NCI-H2196 (cell line): ENCODE measurements at regions not wholly inside any gene's neighbourhood (a gene's known extent, or its start where the extent isn't known, plus 50 kb on each side); places are given as distances from the start of the nearest gene placed in this dataset.
A peak's percentile ranks its signal among the peaks of the same experiment; 100 is the strongest.

Source experiments
- DNase-seq: peaks from one replicate; lab custom pipeline; 2025; ENCODE audit not compliant: unreplicated experiment; lab: John Stamatoyannopoulos, UW

DNA sequence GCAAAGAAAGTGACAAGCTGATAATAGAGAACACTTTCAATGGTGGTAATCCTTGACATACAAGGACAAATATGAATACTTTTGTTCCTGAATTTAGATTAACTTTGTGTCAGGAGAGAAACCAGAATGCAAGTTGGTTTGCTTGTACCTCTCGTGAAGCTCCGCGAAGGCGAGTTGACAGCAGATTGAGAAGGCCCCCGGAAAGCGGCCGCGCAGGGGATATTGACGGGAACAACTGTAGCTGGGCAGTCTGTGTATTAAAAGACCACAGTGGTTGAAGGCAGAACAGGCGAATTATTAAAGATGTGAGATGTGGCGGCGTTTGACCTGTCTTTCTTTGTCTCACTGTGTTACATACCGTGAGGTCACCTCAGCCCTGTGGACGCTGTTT lies 175.8 kb upstream of the RALGAPA2 start:
- no peak for DNase-seq

DNA sequence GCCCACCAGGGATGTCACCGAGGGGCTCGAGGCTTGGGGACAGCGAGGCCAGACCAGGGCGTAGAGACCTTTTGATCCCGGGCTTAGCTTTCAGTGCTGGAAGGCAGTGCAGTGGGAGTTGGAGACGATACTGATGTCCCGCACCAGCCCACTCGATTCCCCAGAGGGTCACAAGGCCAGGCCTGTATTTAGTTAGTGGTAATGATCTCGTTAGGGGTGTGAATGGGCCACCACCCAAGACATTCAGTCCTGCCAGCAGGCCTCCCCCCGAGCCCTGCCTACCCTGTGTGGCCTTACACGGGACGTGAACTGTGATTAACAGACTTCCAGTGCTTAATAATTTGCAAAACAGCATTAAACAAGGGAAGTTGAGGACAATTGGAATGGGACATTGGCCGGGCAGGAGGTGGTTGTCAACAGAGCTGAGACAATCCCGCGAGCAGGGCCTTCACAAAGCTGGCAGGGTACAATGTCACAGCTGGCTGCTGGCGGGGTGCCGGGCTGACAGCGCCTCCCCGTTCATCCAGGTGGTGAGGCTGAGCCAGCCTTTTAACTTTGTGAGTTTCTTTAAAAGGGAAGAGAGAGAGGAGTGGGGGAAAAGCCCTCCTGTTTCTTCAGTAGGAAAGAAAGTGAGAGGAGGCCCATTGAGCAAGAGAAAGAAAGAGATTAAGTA lies 175.3 kb upstream of the RALGAPA2 start:
- DNase-seq: no peak

DNA sequence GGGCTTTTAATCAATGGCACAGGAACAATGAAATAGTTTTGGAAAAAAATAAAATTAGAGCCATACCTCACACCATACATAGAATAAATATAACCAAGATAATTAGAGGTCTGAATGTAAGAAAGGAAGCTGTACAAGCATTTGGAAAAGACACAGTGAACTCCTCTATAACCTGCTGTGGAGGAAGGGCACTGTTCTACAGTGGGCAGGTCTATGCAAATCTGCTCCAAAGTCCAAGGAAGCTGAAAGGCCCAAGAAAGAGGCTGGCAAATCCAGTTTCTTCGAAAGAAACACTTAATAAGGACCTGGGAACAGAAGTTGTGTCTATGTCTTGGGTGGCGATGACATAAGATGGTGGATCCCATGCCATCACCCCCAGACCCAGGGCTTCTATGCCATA lies 169.4 kb upstream of the RALGAPA2 start:
- no peak for DNase-seq

DNA sequence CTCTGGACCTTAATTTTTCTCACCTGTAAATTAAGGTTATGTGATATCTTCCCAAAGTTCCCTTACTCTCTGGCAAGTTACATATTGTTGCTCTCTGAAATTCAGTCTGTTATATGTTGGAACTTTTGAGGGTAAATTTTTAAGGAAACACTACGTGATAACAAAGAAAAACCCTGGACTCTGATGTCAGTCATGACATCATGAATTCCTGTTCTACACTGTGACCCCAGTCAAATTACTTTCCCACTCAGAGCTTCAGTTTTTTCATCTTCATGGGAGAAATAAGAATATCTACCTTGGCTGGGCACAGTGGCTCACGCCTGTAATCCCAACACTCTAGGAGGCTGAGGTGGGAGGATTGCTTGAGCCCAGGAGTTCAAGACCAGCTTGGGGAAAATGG lies 164.6 kb upstream of the RALGAPA2 start:
- DNase-seq: no peak

DNA sequence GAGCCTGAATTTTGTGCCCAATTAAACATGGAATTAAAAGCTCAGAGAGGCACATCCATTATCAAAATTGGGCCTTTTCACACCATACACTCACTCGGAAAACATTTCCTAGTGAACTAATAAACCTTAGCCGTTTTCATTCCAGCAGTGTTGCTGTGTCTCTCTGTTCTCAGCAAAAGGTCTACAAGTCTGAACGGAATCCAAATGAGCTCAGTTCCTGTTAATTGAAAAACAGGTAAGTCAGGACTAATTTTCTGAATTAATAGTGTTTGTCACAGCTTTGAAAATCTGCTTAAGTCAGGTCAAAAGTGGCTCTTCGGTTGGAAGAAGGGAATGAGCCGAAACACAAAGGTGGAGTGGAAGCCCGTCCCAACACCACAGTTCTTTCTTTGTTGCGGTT lies 163.3 kb upstream of the RALGAPA2 start:
- DNase-seq: no peak

DNA sequence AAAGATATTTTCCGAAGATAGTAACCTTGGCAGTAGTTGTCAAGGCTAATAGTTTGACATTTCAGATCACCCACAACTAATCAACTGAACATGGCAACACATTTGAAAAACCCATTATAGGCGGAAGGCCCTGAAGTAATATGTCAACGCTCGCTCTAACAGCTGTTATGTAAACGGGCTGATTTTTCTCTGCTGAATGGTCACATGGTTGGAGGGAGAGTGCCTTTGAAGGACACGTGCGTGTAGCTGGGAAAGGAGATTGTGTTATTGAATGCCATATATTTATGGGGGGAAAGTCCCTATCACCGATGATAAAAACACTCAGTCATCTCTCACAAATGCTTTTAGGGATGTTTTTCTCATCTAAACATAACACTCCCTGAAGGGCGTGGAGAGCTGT lies 160.0 kb upstream of the RALGAPA2 start:
- DNase-seq: no peak

DNA sequence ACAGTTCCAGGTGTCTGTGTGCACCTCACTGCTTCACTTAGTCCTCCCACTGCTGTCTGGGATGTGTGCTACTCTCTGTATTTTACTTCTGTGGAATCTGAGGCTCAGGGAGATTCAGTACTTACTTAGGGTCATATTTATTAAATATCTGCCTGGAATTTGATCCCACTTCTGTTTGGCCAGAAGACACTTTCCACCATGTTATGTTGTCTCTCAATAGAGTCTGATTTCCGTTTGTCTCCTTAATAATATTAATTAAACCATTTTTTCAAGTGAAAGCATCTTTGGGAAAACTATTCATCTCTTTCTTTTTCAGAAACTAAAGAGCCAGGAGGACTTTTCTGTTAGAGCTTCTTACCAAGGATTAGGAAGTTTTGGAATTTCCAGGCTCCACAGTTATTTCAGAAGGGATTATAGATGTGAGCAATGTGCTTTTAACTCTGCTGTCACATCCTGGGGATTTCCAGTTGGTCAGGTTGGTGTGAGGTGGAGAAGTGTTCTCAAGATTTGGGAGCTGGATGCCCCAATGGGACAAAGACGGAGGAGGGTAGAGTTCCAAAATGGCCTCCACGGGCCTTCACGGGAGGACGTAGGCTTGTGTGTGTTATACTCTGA lies 156.8 kb upstream of the RALGAPA2 start:
- no peak for DNase-seq

DNA sequence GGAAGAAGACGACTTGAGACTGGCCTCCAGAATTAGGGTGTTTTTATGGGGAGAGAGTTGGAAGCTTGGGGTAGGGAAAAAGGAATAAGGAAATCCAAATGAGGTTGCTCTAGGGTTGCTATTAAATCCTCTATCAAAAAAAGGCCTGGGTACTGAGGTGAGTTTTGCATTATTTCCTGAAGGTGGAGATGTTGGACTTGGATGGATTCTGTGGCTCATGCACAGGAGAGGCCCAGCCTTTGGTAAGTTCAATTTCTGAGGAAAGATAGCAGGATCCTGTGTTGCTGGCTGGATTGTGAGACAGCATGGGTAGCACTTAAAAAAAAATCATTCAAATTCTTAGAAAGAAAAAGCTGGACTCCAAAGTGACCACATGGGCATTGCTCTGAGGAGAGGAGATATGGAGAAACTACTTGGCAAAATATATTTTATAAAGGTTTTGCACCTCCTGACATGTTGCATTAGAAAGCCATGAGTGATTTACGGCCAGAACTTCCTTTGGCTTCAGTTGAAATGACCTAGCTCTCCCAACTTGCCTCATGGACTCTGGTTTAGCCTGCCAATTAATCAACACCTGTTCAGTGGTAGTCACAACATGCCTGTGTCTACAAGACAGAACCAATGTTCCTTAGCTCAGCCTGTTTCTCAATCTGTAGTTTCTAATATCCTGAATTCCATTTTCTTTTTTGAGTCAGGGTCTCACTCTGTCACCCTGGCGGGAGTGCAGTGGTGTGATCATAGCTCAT lies 152.1 kb upstream of the RALGAPA2 start:
- peak; percentile 64 for DNase-seq

DNA sequence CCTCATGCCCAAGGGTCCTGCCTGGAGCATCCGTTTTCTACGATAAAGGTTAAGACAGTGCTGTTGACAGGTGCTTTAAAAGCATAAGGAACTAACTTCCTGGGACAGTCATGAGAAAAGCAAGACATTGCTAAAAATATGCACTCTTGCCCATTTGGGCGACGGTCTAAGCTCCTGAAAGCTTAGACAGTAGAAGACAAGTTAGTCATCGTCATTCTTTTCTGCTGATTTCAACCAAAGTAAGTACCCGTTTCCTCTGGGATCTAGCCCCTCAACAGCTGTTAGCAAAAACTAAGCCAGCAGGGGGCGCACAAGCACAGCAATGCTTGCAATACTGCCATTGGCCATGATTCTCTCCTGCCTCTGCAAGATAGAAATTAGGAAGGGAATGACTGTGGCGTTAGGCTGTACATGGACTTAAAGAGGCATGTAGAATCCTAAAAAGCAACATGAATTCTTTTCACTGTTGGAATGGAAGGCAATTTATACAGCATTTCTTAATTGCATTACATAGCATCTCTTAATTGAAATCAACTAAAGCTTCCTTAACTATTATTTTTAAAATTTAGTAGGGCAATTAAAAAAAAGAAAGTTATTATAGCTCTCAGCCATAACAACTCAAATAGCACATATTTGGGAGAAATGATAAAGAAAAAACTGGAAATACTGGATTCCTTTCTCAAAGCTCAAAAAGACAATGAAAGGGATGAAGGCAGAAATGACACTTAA lies 147.8 kb upstream of the RALGAPA2 start:
- peak; percentile 96 for DNase-seq

DNA sequence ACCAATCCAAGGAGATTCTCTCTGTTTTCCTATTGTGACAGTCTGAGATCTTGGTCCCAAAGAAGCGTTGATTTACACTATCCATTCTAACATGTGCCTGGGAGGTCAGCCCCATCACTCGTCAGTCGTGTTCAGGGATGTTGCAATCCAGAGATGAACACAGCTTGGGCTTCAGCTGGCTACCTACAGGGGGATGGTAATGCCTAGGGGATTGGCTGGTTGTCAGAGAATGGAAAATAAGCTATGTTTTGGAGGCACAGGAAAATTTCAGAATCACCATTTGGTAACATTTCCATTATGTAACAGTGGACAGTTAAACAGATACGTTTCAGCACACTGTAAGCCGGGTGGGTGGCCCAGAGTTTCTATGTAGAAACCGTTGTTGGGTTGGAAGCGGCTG lies 147.1 kb upstream of the RALGAPA2 start:
- no peak for DNase-seq

DNA sequence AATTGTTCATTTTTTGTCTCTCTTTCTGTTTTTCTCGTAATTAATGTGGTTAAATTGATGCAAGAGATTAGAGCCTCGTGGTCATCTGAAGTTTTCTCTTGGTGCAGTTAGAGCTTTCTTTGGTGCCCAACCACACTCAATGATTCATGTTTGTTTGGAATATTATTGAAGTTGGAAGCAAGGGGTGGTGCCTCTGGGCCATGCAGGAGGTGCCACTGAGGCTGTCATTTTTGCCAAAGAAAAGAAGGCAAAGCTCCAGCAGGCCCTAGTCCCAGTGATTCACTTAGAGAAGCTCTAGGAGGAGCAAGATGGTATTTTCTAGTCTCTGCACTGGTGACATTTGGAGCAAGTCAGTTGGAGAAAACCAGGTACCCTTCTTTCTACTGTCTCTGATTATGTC lies 144.5 kb upstream of the RALGAPA2 start:
- DNase-seq: no peak

DNA sequence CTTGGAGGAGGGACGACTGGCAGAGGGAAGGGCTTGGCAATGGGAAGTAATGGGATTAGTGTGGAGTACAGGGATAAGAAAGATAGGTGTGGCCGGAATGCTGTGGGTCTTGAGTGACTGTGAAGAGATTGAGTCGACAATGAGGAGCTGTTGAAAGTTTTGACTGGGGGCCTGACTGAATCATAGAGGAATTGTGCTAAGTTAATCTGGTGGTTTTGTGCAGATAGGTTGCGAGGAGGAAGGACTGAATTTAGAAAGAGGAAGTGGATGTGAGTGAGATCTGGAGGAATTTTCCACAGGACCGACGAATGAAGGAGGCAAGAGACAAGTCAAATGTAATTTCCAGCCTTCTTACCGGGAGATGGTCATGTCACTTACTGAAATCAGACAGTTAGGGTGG lies 143.9 kb upstream of the RALGAPA2 start:
- DNase-seq: no peak

DNA sequence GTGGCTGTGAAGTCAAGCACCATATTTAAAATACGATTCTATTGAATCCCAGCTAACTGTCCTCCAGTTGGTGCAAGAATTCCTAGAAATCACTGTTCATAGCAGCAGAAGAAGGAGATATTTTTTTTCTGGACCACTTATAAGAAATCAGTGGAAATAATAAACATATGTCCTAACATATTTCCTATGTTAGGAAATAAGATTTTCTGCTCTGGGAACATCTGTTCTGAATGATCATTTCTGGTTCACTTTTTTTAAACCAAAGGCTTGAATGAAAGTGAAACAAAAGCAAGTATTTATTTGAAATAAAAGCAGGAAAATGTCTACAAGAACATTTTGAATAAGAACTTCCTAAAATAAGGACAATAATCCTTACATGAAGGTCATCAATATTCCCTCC lies 138.9 kb upstream of the RALGAPA2 start:
- DNase-seq: no peak

DNA sequence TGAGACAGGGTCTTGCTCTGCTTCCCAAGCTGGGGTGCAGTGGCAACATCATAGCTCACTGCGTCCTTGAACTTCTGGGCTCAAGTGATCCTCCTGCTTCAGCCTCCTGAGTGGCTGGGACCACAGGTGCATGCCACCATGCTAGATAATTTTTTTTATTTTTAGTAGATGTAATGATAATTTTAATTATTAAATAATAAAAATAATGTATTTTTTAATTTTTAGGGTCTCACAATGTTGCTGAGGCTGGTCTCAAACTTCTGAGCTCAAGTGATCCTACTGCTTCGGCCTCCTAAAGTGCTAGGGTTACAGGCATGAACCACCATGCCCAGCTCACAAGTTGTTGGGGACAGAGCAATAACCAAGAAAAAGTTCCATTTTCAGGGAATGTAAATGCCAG lies 138.0 kb upstream of the RALGAPA2 start:
- no peak for DNase-seq

DNA sequence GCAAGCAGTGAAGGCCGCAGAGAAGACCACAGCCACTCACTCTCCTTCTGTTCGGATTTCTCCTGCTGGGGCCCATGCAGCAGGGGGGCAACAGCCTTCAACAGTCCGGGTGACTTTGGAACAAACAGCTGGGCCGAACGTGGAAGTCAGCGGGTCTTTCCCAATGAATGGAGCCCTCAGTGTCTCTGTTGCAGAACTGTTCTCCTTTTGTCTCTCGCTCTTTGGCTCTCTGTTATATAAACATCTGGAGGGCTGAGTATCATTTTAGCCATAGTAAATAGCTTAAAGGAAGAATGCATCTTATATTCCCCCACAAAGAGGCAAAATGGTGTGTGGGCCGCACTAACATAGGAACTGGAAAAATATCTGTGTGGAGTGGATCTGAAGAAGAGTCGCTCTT lies 136.7 kb upstream of the RALGAPA2 start:
- no peak for DNase-seq

DNA sequence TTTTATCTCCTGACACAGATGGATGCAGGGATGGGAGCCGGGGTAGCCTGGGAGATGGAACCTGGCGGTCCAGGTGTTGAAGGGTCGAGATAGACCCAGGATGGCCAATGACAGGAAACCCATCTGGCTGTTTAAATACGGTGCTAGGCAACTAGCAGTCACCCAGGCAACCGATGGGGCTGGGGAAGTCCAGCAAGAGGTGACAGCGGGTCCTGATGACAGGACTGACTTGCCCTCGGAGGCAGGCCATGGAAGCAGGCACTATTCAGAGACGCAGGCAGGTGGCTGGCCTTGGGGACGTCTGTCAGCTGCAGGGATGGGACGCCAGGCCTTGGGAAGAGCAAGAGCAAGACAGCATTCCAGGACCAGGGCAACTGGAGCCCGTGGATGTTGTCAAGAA lies 135.4 kb upstream of the RALGAPA2 start:
- no peak for DNase-seq

DNA sequence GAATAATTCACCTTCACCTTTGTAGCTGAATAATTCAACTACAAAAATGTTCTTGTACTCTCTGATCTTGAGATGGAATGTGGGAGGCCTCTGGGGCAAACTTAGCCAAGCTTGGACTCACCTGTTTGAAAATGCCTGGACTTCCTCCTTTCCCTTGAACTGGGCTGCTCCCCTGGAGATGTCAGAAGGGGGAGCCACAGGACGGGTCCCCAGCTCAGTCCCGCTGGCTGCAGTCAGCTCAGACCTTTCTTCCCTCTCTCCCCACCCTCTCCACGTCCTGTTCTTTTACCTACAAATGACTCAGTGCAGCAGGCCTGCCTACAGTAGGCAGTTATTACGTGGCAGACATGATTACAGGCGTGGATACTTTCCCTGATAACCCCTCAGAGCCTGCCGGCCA lies 131.5 kb upstream of the RALGAPA2 start:
- DNase-seq: no peak

DNA sequence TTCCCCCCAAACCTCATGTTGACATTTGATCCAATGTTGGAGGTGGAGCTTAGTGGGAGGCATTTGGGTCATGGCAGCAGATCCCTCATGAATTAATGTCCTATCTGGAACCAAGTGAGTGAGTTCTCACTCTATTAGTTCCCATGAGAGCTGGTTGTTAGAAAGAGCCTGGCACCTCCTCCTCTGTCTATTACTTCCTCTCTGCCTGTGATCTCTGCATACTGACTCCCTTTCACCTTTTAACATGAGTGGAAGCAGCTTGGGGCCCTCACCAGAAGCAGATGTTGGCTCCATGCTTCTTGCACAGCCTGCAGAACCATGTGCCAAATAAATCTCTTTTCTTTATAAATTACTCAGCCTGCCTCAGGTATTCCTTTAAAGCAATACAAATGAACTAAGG lies 127.3 kb upstream of the RALGAPA2 start:
- no peak for DNase-seq

DNA sequence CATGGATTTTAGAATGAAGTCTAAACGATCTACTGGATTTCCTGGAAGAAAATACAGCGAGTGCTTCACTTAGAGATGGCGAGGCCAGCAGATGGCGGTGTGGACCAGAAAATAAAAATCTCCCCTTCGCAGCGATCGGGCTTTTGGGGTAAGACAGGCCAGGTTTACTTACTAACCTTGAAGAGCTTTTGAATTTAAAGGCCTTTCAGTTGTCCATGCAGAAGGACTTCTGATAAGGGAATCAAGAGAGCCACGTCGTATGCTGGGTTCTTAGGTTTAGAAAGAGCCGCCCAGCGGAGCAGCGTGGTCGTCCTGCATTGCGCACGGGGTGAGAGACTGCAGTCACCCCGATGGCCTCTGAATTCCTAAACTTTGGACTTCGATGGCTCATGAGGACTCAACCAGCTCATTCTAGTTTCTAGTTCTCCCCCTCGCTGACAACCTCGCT lies 125.2 kb upstream of the RALGAPA2 start:
- peak; percentile 52 for DNase-seq

DNA sequence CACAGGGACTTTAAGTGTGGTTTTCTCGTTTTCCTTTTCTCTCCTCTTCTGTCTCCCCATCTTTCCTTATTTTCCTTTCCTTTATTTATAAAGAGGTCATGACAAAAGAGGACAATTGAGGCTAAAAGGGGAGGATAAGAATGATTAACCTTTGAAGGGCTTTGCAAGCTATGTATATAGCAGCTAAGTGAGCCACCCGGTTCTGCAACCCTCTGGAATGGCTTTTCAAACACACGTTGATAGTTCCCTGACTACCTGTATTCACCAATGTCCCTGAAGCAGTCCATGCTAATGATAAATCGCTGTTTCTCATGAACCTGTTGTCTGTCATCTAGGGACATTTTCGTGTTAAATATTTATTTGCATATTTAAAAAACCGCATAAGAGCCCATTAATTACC lies 124.4 kb upstream of the RALGAPA2 start:
- DNase-seq: no peak

DNA sequence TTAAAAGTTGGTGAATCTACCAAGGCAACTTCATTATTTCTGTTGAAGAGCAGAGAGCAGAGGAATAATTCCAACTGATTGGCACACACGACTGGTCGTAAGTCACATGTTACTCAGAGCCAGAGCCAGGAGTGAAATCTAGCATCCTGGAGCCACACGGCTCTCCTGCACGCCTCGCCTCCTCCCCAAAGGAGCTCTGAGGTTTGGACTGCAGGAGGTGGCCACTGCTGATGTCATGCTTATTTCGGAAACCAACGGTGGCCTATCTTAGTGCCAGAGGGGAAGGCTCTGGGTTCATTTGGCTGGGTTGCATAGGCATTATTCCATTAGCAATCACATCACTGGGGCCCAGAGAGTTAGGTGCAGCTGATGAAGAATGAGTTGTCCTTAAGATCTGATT lies 123.5 kb upstream of the RALGAPA2 start:
- DNase-seq: no peak

DNA sequence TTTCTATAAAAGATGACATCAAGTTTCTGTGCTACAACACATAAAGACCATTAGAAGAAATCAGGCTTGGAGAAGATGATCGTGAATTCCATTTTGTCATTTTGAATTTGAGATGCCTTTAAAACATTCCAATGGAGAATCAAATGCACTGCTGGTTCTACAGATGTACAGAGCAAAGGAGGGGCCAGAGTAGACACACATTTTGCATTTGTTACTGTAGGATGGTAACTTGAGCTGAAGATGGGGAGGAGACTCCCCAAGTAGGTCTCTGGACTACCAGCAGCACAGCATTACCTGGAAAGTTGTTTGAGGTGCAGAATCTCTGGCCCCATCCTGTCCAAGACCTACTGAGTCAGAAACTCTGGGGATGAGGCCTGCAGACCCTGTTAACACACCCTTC lies 121.6 kb upstream of the RALGAPA2 start:
- DNase-seq: no peak
